RWPE1 (cell line): ENCODE measurements at regions not wholly inside any gene's neighbourhood (a gene's known extent, or its start where the extent isn't known, plus 50 kb on each side); places are given as distances from the start of the nearest gene placed in this dataset.
"Not testable (repeated sequence)": the region's sequence is repeated elsewhere in the genome, so short reads cannot be mapped to it uniquely, and the experiment has no call there.

Experiments
- CTCF ChIA-PET: fragments of 350-600 bp; sonication (Branson Sonifier 250); formaldehyde crosslinking; extraction: SDS; loops from one replicate; lab custom pipeline; 2021; lab: Yijun Ruan, JAX
- POLR2A ChIA-PET: fragments of 400-600 bp; formaldehyde crosslinking; extraction: SDS; loops from one replicate; lab custom pipeline; 2020; ENCODE audit warnings: antibody characterized with exemption; ENCODE audit not compliant: low non-redundant PET; lab: Yijun Ruan, JAX
- DNase-seq: peaks from one replicate; pipeline ENCODE4 v3.0.0; 2012; ENCODE audit warnings: low spot score
- H3K27ac ChIP-seq: fragments of 450-650 bp; 2 replicates; pipeline ENCODE4 v1.5.1; 2017
- TF ChIP-seq, protein P1 (sequence below): fragments of 450-650 bp; conservative IDR thresholded peaks from 2 replicates; pipeline ENCODE4 v1.5.1; 2017; ENCODE audit warnings: low read depth, mild to moderate bottlenecking

DNA sequence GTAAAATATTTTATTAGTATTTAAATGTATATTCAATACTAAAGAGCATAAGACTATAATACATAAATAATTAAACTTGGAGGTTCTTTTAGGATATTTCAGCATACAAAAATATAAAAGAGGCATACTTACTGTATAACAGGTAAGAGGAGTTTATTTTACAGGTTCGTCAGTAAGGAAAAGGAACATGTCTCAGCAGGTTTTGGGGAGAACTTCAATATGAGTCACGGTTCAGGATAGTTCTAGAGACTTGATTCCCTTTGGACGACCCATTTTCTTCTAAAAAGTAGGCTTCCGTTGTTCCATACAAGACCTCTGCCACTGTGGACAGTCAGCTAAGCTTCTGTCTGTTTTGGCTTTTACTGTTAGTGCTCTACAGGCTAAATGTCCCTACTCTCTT lies 181.1 kb downstream of the ALX1 start:
- peak; percentile 28 for DNase-seq
- ChIA-PET CTCF (interaction anchor here (0.7 kb wide), 1 partner anchor 215 kb away, joined by 3 read pairs; no protein-coding TSS in a partner anchor), POLR2A (no interaction called here)
- H3K27ac ChIP-seq = no peak overlapping the region
- TF ChIP-seq, protein P1, sequence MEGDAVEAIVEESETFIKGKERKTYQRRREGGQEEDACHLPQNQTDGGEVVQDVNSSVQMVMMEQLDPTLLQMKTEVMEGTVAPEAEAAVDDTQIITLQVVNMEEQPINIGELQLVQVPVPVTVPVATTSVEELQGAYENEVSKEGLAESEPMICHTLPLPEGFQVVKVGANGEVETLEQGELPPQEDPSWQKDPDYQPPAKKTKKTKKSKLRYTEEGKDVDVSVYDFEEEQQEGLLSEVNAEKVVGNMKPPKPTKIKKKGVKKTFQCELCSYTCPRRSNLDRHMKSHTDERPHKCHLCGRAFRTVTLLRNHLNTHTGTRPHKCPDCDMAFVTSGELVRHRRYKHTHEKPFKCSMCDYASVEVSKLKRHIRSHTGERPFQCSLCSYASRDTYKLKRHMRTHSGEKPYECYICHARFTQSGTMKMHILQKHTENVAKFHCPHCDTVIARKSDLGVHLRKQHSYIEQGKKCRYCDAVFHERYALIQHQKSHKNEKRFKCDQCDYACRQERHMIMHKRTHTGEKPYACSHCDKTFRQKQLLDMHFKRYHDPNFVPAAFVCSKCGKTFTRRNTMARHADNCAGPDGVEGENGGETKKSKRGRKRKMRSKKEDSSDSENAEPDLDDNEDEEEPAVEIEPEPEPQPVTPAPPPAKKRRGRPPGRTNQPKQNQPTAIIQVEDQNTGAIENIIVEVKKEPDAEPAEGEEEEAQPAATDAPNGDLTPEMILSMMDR = no peak

DNA sequence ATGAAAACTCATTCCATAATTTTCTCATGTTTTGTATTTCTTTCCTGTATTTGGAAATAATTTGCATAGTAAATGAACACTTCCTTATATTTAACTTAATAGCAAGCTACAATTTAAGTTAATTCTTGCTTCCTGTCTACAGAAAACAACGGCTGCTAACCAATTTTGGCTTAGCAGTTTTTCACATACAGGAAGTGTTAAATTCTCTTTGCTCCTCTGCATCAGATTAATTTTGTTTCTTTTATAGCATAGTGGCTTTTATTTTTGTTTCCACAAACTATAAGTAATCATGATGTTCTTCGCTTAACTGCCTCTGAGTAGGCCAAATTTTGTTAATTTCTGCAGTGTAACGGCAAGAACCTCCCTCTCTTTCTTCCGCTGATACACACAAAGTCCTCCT lies 182.9 kb downstream of the ALX1 start:
- CTCF ChIA-PET = interaction anchor here (0.5 kb wide), 1 partner anchor 272 kb away, joined by 3 read pairs; no protein-coding TSS in a partner anchor
- DNase-seq = no peak
- TF ChIP-seq, protein P1 = no peak
- POLR2A ChIA-PET = no interaction called here
- no peak overlapping the region for H3K27ac ChIP-seq

DNA sequence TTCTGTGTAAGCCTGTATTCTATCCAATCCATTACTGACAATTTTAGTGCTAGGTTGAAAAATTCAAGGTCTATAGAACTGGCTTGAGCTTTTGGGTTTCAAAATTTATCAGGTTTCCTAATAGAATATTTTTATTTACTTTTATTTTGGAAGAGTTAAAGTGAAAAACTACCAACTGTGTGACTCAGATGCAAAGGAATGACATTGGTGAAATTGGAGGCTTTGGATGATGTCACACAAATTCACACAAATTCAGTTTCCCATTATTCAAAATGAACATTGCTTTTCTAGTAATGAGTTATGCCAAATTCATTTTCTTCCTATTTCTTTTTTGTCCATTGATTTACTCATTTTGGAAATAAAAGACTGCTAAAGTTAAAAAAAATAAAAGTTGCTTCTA lies 186.9 kb downstream of the ALX1 start:
- ChIA-PET POLR2A (no interaction called here), CTCF (interaction anchor here (0.5 to 0.9 kb wide), 3 partner anchors 382 to 485 kb away, joined by 3 read pairs; no protein-coding TSS in a partner anchor)
- no peak for DNase-seq
- H3K27ac ChIP-seq = no peak overlapping the region
- TF ChIP-seq, protein P1 = no peak

DNA sequence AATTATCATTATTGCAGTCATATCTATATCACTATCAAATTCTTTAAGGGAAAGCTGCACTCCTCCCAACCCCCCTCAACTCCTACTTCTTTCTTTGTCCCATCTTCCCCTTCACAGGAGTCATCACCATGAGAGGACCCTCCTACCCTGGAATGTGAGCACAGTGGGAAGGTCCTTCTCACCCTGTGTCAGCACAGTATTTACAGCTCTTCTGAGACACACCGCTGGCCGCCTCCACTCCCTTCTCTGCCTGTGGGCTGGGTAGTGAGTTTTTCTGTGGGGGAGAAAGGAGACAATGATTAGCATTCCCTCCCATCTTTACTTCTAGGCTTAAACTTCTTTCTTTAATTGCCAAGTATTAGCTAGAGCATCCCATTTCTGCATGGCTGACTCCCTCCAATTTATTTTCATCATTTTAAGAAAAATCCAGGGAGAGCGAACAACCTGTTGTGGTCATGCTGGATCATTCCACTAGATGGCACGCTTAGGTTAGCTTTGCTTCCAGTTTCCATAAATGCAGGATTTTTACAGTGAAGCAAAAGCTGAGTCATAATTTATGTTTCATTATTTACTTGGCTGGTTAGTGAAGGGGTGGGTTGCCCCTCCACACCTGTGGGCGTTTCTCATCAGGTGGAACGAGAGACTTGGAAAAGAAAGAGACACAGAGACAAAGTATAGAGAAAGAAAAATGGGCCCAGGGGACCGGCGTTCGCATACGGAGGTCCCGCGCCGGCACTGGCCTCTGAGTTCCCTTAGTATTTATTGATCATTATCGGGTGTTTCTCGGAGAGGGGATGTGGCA lies 188.5 kb downstream of the ALX1 start:
- CTCF ChIA-PET = interaction anchor here (0.5 to 1.5 kb wide), 11 partner anchors 85 to 479 kb away, joined by 3 to 11 read pairs (median 4); partner anchors contain the start of gene RASSF9
- DNase-seq = peak; percentile 62
- TF ChIP-seq, protein P1 = peak; percentile 84
- H3K27ac ChIP-seq = no peak overlapping the region
- POLR2A ChIA-PET = no interaction called here

DNA sequence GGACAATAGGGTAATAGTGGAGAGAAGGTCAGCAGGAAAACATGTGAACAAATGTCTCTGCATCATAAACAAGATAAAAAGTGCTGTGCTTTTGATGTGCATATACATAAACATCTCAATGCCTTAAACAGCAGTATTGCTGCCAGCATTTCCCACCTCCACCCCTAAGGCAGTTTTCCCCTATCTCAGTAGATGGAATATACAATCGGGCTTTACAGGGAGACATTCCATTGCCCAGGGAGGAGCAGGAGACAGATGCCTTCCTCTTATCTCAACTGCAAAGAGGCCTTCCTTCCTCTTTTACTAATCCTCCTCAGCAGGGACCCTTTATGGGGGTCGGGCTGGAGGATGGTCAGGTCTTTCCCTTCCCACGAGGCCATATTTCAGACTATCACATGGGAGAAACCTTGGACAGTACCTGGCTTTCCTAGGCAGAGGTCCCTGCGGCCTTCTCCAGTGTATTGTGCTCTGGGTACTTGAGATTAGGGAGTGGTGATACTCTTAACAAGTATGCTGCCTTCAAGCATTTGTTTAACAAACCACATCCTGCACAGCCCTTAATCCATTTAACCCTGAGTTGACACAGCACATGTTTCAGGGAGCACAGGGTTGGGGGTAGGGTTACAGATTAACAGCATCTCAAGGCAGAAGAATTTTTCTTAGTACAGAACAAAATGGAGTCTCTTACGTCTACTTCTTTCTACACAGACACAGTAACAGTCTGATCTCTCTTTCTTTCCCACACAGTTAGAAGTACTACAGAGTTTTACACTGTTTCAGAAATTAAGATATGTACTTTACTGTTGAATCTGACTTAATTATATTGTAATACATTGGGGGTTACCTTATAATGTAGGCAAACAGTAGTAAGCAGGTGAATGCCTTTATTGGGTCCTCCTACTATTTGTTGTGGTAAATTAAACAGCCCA lies 189.4 kb downstream of the ALX1 start:
- POLR2A ChIA-PET, H3K27ac ChIP-seq, DNase-seq: not testable (repeated sequence)
- CTCF ChIA-PET = interaction anchor here (0.6 to 1.5 kb wide), 10 partner anchors 84 to 478 kb away, joined by 3 to 11 read pairs (median 4); partner anchors contain the start of gene RASSF9

DNA sequence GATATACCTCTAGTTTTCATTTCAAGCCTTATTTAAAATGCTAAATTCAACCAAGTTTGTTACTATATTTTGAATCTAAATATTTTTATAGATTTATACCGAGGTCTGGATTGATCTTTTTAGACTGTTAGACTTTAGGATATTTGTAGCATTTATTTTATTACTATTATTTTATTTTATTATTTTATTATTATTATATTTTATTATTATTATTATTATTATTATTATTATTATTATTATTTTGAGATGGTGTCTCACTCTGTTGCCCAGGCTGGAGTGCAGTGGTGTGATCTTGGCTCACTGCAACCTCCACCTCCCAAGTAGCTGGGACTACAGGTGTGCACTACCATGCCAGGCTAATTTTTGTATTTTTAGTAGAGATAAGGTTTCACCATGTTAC lies 195.3 kb downstream of the ALX1 start:
- POLR2A ChIA-PET, DNase-seq, H3K27ac ChIP-seq: not testable (repeated sequence)
- CTCF ChIA-PET = interaction anchor here (0.6 to 1.8 kb wide), 3 partner anchors 108 to 445 kb away, joined by 4 to 11 read pairs (median 8); no protein-coding TSS in a partner anchor

DNA sequence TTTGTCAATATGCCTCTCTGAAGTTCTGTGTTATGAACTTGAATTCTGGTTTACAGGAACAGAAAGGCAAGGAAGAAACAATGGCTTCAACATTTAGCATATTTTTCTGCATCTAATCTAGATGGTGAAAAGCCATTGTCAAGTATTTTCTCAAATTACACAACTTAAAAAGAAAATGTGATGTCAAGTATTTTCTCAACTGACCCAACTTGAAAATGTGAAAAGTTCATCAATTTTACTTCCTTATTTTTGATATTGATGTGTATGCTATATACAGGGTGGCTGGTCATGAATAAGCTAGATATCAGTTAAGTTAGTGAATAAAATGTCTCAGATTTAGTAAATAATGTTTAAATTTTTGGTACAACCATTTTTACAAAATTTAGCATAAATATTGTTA lies 196.7 kb downstream of the ALX1 start:
- TF ChIP-seq, protein P1 = no peak
- POLR2A ChIA-PET = no interaction called here
- no peak for DNase-seq
- no peak overlapping the region for H3K27ac ChIP-seq
- CTCF ChIA-PET = interaction anchor here (0.7 to 1.8 kb wide), 3 partner anchors 390 to 444 kb away, joined by 3 to 11 read pairs (median 8); no protein-coding TSS in a partner anchor
